Osteocyte (in vitro differentiated cells): ENCODE measurements at regions not wholly inside any gene's neighbourhood (a gene's known extent, or its start where the extent isn't known, plus 50 kb on each side); places are given as distances from the start of the nearest gene placed in this dataset.

Source experiments
- DNase-seq: peaks from one replicate; pipeline ENCODE4 v3.0.0; 2021; ENCODE audit warnings: mixed read lengths; ENCODE audit not compliant: unreplicated experiment; ENCODE audit errors: extremely low spot score
- H3K27ac Mint-ChIP-seq: one replicate; pipeline ENCODE4 v1.8.0; 2021; ENCODE audit warnings: mild to moderate bottlenecking, mixed read lengths; ENCODE audit not compliant: unreplicated experiment
- H3K27me3 Mint-ChIP-seq: one replicate; pipeline ENCODE4 v1.8.0; 2021; ENCODE audit warnings: mixed read lengths; ENCODE audit not compliant: unreplicated experiment
- H3K36me3 Mint-ChIP-seq: one replicate; pipeline ENCODE4 v1.8.0; 2021; ENCODE audit warnings: mixed read lengths; ENCODE audit not compliant: unreplicated experiment
- H3K4me1 Mint-ChIP-seq: one replicate; pipeline ENCODE4 v1.8.0; 2021; ENCODE audit warnings: mixed read lengths; ENCODE audit not compliant: unreplicated experiment
- H3K4me3 Mint-ChIP-seq: one replicate; pipeline ENCODE4 v1.8.0; 2021; ENCODE audit warnings: mild to moderate bottlenecking, moderate library complexity, mixed read lengths; ENCODE audit not compliant: unreplicated experiment
- H3K9me3 Mint-ChIP-seq: one replicate; pipeline ENCODE4 v1.8.0; 2021; ENCODE audit warnings: mixed read lengths; ENCODE audit not compliant: unreplicated experiment
- CTCF ChIP-seq: fragments of 200-600 bp; sonication (generic); IDR thresholded peaks from 2 replicates; pipeline ENCODE4 v1.5.0; 2021; ENCODE audit warnings: antibody characterized with exemption, mild to moderate bottlenecking, moderate library complexity

- no peak overlapping the region for H3K4me3 Mint-ChIP-seq
Observed at GRCh38 chr17:79231766-79232287, 157.2 kb downstream of the ENGASE start.

GRCh38 chr17:79230576-79230975, 156.0 kb downstream of the ENGASE start:
- no peaks in the 10 kb centered on the region for H3K4me1 Mint-ChIP-seq
- H3K9me3 Mint-ChIP-seq, result no peaks in the 10 kb centered on the region
- DNase-seq, result no peak
- H3K36me3 Mint-ChIP-seq, result no peaks in the 10 kb centered on the region
- H3K27me3 Mint-ChIP-seq, result peaks cover 7% of the 10 kb centered on the region
- H3K4me3 Mint-ChIP-seq, result no peak overlapping the region
- no peak for TF ChIP-seq CTCF
- H3K27ac Mint-ChIP-seq, result no peak overlapping the region

More at GRCh38 chr17:79231766-79232287, 157.2 kb downstream of the ENGASE start:
- no peak for TF ChIP-seq CTCF
- no peaks in the 10 kb centered on the region for H3K36me3 Mint-ChIP-seq
- H3K27me3 Mint-ChIP-seq, result peaks cover 3% of the 10 kb centered on the region
- H3K9me3 Mint-ChIP-seq, result no peaks in the 10 kb centered on the region
- no peaks in the 10 kb centered on the region for H3K4me1 Mint-ChIP-seq
- no peak for DNase-seq
- no peak overlapping the region for H3K27ac Mint-ChIP-seq

- no peak for DNase-seq
- no peaks in the 10 kb centered on the region for H3K4me1 Mint-ChIP-seq
- H3K4me3 Mint-ChIP-seq, result no peak overlapping the region
- no peak for TF ChIP-seq CTCF
- peaks cover 20% of the 10 kb centered on the region for H3K27me3 Mint-ChIP-seq
- H3K36me3 Mint-ChIP-seq, result no peaks in the 10 kb centered on the region
- H3K9me3 Mint-ChIP-seq, result no peaks in the 10 kb centered on the region
- no peak overlapping the region for H3K27ac Mint-ChIP-seq
Observed at GRCh38 chr17:79226037-79226436, 151.4 kb downstream of the ENGASE start.

GRCh38 chr17:79224903-79225302, 150.3 kb downstream of the ENGASE start:
- Mint-ChIP-seq H3K27me3 (peaks cover 25% of the 10 kb centered on the region), H3K4me3 (no peak overlapping the region), H3K9me3 (no peaks in the 10 kb centered on the region), H3K36me3 (no peaks in the 10 kb centered on the region), H3K4me1 (no peaks in the 10 kb centered on the region), H3K27ac (no peak overlapping the region)
- TF ChIP-seq CTCF, result no peak
- no peak for DNase-seq

GRCh38 chr17:79224476-79224875, 149.9 kb downstream of the ENGASE start:
- DNase-seq, result no peak
- H3K27me3 Mint-ChIP-seq, result peaks cover 25% of the 10 kb centered on the region
- no peak for TF ChIP-seq CTCF
- no peaks in the 10 kb centered on the region for H3K4me1 Mint-ChIP-seq
- H3K9me3 Mint-ChIP-seq, result no peaks in the 10 kb centered on the region
- H3K36me3 Mint-ChIP-seq, result no peaks in the 10 kb centered on the region
- no peak overlapping the region for H3K27ac Mint-ChIP-seq
- no peak overlapping the region for H3K4me3 Mint-ChIP-seq
